ENCODE measurements at regions not wholly inside any gene's neighbourhood (a gene's known extent, or its start where the extent isn't known, plus 50 kb on each side); places are given as distances from the start of the nearest gene placed in this dataset.

DNA sequence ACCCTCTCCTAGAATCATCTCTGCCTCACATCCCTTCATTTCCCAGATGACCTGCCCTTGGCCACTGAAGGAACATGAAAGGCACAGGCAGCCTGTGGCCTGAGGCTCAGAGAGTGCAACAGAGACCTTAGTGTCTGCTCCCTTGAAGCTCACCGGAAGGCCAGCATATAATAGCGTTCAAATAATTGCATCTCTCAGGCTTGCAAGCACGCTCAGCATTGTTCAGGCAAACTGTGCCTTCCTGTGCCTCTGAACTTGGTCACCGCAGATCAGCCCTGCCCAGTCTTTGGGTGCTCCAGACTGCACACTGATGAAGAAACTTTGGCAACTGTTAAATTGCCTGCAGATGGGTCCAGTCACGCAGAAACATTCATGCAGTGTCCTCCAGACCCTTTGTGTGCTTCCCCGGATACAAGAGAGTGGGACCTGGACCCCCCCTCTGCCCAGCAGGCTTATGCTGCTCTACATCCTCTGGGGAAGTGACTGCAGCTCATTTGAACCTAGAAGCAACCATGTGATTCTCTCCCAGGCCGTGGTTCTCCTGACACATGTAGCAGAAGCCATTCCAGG, 216.0 kb upstream of the ANKRD55 start:
- TF ChIP-seq POLR2A (IDR thresholded peaks at IDR 0.05) = no peak
- TF ChIP-seq, protein P1, sequence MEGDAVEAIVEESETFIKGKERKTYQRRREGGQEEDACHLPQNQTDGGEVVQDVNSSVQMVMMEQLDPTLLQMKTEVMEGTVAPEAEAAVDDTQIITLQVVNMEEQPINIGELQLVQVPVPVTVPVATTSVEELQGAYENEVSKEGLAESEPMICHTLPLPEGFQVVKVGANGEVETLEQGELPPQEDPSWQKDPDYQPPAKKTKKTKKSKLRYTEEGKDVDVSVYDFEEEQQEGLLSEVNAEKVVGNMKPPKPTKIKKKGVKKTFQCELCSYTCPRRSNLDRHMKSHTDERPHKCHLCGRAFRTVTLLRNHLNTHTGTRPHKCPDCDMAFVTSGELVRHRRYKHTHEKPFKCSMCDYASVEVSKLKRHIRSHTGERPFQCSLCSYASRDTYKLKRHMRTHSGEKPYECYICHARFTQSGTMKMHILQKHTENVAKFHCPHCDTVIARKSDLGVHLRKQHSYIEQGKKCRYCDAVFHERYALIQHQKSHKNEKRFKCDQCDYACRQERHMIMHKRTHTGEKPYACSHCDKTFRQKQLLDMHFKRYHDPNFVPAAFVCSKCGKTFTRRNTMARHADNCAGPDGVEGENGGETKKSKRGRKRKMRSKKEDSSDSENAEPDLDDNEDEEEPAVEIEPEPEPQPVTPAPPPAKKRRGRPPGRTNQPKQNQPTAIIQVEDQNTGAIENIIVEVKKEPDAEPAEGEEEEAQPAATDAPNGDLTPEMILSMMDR (IDR thresholded peaks at IDR 0.05) = no peak

All from prostate gland (tissue), 2 donors.